HCT116 (cell line): ENCODE measurements at regions not wholly inside any gene's neighbourhood (a gene's known extent, or its start where the extent isn't known, plus 50 kb on each side); places are given as distances from the start of the nearest gene placed in this dataset.
"Not testable (repeated sequence)": the region's sequence is repeated elsewhere in the genome, so short reads cannot be mapped to it uniquely, and the experiment has no call there.

ENCODE experiments used
- CEBPB ChIP-seq: IDR thresholded peaks from 2 replicates; pipeline ENCODE4 v1.6.1; 2012; ENCODE audit warnings: low read depth
- CTCF ChIP-seq, 3 experiments: fragments of 200-600 bp in 1 of 3; sonication (generic) in 1 of 3; IDR thresholded peaks in 2 of 3; conservative IDR thresholded peaks in 1 of 3; 2 replicates each; pipeline ENCODE4 v1.5.1; 2012 to 2017; ENCODE audit warnings: low read depth in 2 of 3, low read length in 2 of 3, antibody characterized with exemption in 1 of 3, borderline replicate concordance in 1 of 3, control low read depth in 1 of 3, mild to moderate bottlenecking in 1 of 3, mixed read lengths in 1 of 3, mixed run types in 1 of 3, moderate library complexity in 1 of 3; ENCODE audit not compliant: insufficient read depth in 1 of 3
- EZH2 ChIP-seq: fragments of 200-600 bp; sonication (generic); IDR thresholded peaks from 2 replicates; pipeline ENCODE4 v1.6.1; 2017; ENCODE audit warnings: antibody characterized with exemption, mixed run types
- FOSL1 ChIP-seq: IDR thresholded peaks from 2 replicates; pipeline ENCODE4 v1.6.1; 2012; ENCODE audit warnings: low read depth
- POLR2A ChIP-seq: IDR thresholded peaks from 2 replicates; pipeline ENCODE4 v1.7.0; 2011; ENCODE audit warnings: borderline replicate concordance; ENCODE audit not compliant: insufficient read depth, insufficient read length; ENCODE audit errors: extremely low read depth
- POLR2AphosphoS5 ChIP-seq: IDR thresholded peaks from 2 replicates; pipeline ENCODE4 v1.6.1; 2011; ENCODE audit warnings: mild to moderate bottlenecking, low read depth, low read length, moderate library complexity
- RAD21 ChIP-seq: IDR thresholded peaks from 2 replicates; pipeline ENCODE4 v1.6.1; 2012; ENCODE audit warnings: low read depth, mild to moderate bottlenecking
- REST ChIP-seq: IDR thresholded peaks from 2 replicates; pipeline ENCODE4 v1.6.1; 2012; ENCODE audit warnings: low read depth
- SP1 ChIP-seq: IDR thresholded peaks from 2 replicates; pipeline ENCODE4 v1.6.1; 2012; ENCODE audit warnings: low read depth
- SRF ChIP-seq: IDR thresholded peaks from 2 replicates; pipeline ENCODE4 v1.6.1; 2012; ENCODE audit warnings: low read depth
- TCF7L2 ChIP-seq: IDR thresholded peaks from 2 replicates; pipeline ENCODE4 v1.7.0; 2011; ENCODE audit warnings: borderline replicate concordance, inconsistent platforms; ENCODE audit not compliant: insufficient read depth, insufficient read length; ENCODE audit errors: extremely low read depth
- ZBTB33 ChIP-seq: IDR thresholded peaks from 2 replicates; pipeline ENCODE4 v1.6.1; 2011; ENCODE audit warnings: mild to moderate bottlenecking, low read length, moderate library complexity; ENCODE audit not compliant: insufficient replicate concordance; ENCODE audit errors: extremely low read depth
- ZFX ChIP-seq: fragments of 450-650 bp; IDR thresholded peaks from 2 replicates; pipeline ENCODE4 v1.6.1; 2017

GRCh38 chr15:30225233-30225891 lies 90.5 kb downstream of the GOLGA8T start:
- TF ChIP-seq FOSL1; POLR2AphosphoS5; CTCF (IDR thresholded peaks at IDR 0.05 in 2 of 3, conservative IDR thresholded peaks at IDR 0.05 in 1 of 3; ENCODE audit: borderline replicate concordance in 1 of 3, insufficient read depth in 1 of 3, low read depth in 2 of 3, low read length in 2 of 3); RAD21; POLR2A; SRF; ZBTB33; EZH2; ZFX; TCF7L2; REST; SP1; CEBPB: not testable (repeated sequence)
